HG03066 (cell line): ENCODE measurements at regions not wholly inside any gene's neighbourhood (a gene's known extent, or its start where the extent isn't known, plus 50 kb on each side); places are given as distances from the start of the nearest gene placed in this dataset.

Source experiments
- ATAC-seq: cut with Tn5 transposase; IDR thresholded peaks from one replicate; pipeline ENCODE4 v1.9.1; 2021; ENCODE audit warnings: low read depth; ENCODE audit not compliant: unreplicated experiment

DNA sequence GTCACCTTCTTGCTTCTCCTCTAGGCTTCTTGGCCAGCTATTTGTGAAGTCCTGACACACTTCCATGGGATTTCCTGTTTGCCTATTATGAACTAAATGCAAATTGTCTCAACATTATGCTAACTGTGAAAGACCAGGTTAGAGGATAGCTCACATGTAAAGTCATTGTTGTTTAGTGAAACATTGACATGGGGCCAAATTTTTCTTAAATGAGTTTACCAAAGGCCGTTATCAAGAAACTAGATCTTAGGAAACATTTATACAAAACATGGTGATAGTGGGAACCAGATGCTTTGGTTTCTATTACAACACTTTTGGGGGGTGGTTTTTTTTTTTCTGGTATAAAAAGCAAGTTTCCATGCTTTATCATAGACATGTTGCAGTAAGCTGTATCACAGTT lies 466.8 kb upstream of the FAM241A start:
- no peak for ATAC-seq

DNA sequence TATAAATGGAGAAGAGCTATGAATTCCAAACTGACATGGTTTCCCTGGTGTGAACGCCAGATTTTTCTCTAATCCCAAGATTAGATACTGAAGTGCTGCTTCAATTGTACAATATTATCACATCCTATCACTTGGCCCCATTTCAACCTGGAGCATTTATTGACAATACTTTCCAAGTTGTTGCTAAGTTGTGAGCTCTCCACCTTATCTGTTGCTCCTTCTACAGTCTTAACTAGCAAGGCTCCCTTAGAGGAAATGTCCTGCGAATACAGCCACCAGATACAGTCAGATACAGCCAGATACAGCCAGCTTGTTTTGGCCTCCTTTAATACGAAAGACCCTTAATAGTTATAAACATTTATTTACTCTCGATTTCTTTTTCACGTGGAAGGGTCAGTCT lies 466.3 kb upstream of the FAM241A start:
- no peak for ATAC-seq

DNA sequence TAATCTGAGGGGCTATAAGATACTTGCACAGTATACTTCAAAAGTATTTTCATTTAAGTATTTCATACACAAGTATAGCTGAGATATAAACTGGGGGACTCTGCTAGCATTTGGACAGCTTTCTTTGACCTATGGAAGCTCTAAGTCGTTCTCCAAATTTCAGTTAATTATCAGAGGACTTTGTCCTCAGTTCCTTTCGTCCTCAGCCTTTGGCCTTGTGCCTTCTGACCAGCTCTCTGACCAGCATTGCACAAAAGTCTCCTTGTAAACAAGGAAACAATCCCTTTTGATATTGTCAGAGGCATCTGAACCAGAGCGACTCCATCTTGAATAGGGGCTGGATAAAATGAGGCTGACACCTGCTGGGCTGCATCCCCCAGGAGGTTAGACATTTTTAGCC lies 464.0 kb upstream of the FAM241A start:
- no peak for ATAC-seq

DNA sequence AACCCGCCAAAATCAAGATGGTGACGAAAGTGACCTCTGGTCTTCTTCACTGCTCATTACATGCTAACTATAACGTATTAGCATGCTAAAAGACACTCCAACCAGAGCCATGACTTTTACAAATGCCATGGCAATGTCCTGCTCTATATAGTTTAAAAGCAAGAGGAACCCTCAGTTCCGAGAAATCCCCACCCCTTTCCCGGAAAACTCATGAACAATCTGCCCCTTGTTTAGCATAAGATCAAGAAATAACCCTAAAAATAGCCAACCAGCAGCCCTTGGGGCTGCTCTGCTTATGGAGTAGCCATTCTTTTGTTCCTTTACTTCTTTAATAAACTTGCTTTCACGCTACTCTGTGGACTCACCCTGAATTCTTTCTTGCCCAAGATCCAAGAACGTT lies 463.5 kb upstream of the FAM241A start:
- no peak for ATAC-seq

DNA sequence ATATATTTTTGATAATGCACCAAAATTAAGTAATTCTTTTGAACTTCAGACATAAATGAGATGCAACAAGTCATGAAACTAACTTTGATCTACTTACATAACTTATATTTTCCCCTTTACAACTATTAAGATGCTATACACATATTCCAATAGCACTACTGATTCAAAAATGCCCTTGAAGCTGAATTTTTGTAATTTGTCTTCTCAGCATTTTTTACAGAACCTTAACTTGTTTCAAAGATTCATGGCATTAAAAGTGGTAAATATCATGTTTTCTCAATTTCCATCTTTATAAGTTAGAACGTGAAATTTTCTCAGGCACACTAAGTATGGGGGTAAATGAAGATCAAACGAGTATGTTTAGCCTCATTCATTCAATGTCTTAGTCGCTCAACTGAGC lies 460.0 kb upstream of the FAM241A start:
- ATAC-seq, result no peak

DNA sequence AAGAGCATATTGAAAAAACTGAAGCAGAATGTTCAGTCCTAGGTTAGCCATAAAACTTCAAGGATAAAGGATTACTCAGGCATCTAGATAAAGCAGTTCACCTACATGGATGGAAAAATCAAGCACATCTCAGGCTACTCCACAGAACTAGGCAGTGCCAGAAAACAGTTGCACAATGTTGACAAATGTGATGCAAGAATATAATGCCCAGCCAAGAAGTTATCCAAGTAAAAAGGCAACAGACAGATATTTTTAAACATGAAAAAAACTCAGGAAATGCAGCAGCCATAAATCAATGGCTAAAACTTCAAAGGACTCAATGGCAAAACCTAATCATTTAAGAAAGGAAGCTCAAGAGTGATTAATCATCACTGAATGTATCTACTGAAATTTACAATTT lies 456.0 kb upstream of the FAM241A start:
- no peak for ATAC-seq

DNA sequence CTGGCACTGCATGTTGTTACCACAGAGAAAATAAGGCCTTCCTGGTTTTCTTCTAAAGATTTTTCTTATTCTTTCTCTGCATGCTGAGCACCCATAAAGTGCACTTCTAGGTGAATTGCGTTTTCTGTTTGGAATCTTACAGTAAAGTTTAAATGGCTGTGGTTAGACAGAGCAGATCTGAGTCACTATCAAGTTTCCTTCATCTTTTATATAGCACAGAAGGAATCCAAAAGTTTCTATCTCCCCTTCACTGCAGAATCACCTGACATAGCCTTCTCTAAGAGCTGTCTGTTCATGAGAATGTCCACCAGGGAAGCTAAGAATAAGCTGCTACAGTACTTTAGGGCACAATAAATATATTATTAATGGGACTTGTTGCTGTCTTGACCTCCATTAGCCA lies 455.5 kb upstream of the FAM241A start:
- ATAC-seq, result no peak

DNA sequence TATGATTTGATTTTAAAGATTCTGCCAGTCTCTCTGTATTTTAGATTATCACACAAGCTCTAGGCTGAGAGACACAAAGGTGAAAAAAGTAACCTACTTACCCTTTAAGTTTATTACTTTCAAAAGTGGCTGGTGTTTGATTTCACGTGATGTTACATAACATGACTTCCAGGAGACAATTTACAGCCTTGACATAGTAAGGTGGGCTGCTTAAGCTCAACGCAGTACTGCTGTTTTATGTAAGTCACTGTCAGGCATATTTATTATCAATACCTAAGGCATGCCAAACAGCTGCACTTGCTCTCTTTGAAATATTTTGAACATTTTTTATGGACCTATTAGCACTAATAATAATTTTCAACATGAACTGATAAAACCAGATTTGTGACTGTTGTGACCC lies 451.5 kb upstream of the FAM241A start:
- no peak for ATAC-seq

DNA sequence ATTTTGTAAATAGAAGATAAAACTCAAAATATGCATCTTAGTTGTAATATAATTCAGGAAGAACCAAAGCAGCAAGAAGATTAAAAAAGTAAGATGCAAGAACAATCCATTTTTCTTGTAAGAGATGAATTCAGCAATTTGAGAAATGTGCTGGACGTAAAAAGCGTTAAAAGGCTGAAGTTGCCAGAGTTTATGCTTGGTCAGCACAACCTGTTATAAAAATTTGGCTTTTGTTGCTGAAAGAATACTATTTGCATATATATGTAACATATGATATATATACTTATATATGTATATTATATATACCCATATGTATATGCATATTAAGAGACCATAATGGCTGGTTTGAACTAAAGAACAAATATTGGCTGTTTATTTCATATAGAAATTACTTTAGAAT lies 449.6 kb upstream of the FAM241A start:
- ATAC-seq, result no peak

DNA sequence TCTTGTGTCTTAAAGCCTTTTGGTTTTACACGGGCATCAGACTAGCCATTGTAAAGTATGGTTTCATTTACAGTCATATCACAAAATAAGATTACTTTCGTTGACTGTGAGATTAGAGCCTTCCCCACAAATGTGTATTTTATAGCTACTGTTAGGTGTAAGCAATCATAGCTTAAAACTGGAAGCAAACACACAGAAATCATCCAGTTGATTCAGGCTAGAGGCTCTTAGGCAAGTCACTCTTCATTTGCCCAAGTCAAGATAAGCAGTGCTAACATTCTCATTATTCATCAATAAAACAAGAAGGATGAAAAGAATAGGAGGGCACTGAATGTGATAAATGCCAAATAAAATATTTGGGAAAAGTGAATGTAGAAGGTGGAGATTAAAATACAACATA lies 448.7 kb upstream of the FAM241A start:
- no peak for ATAC-seq

DNA sequence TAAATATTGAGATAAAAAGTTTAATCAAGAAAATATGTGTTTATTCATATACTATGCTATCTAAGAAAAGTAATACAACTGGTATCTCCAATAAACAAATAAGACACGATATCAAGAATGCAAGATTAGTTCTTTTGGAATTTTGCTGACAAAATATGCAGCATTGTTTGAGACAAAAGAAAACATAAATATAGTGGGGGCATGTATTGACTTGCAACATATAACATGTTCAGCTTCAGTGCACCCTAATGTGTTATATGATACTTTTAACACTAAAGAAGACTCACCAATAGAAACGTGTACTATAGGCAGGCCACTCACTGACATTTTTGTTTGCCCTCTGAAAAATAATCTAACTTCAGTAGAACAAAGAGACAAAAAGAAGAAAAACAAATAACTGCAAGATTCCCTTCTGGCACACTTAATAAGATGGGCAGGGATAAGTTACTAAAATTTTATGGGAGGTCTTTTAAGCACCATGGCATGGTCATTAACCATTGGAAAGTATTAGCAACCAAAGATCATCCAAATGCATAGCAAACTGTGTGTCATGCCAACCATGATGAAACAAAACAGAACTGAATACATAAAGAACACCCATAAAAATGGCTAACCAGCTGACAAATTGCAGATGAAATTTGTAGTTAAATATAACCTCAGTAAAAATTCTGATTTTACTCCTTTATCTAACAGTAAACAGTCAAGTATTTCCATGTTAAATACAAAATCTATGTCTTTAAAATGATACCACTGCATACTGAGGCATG lies 447.9 kb upstream of the FAM241A start:
- no peak for ATAC-seq

DNA sequence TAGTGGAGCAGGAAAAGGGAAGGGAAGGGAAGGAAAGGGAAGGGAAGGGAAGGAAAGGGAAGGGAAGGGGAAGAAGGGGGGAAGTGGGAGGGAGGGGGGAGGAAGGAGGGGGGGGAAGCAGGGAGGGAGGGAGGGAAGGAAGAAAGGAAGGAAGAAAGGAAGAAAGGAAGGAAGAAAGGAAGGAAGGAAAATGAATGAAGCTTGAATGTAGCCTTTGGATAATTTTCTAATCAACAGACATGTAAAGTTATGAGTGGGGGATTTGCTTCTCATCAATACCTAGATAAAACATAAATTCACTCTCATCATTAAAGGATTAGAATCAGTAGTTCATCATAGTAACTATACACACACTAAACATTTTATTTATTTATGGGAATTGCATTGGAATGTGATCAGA lies 446.9 kb upstream of the FAM241A start:
- ATAC-seq, result no peak

DNA sequence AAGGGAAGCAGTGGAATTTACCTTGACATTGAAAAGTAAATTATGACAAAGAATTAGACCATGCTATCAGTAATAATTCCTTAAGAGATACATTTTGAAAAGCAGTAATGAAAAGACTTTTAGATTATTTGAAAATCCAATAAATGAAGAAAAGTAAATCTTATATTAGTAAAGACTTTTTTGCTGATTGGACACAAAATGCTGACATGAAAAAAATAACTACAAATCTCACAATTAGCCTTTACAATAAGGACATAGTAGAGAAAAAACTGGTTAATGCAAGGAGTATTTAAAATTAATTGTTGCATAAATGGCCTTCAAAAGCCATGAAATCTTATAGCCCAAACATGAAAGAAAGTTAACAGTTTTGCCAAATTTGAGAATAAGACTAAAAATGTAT lies 446.1 kb upstream of the FAM241A start:
- no peak for ATAC-seq

DNA sequence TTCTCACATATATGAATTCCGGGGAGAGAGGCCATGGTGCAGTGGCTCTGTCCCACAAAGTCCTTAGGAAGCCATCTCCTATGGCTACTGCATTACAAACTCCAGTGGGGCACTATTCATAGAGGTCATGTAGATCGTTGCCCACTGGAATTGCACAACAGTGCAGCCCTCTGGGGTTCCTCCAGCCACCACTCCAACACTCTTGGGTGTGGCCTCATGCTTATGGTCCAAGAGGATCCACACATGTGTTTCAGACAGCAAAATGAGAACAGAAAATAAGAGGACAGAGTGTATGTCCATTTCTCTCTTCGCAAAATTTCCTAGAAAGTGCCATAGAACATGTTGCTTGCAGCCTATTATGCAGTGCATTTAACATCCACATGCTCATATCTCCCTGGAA lies 444.2 kb upstream of the FAM241A start:
- ATAC-seq, result no peak

DNA sequence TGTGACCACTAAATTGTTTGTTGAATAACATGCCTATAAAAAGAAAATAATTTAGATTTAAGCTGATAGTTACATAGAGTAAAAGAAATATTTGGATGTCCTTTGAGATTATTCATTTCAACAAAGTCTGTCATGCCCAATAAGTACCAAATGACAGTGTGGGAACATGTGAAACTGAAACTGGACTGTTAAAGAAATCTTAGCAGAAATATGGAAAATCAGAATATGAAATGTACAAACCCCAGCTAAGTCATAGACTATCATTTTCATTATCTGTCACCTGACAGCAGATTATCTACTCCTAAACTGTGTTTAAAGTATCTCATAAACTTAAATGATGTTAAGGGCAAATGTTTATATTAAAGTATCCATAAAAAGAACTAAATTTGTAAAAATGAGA lies 437.8 kb upstream of the FAM241A start:
- ATAC-seq, result no peak

DNA sequence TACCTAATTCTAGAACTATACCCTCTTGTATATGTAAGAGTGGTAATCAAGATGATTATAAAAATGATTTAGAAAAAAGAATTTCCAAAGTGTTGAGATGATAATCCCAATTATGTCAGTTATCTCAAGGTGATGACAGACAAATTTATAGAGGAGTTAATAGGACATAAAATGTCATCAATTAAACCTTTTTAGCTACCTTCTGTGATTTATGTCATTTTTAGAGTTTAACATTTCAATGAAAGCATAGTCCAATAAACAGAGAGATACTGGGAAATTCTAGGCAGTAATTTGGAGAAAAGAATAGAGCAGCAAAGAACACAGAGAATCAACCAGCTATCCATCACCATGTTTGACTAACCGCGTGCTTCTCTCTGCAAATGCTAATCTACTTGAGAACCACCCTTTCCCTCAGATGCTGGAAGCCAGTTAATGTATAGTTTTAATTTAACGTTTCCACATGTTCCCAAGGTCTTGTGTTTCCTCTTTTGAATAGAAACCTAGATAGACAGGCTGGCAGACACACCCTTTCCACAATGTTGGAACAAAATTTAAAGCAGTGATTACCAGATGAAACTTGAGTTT lies 433.1 kb upstream of the FAM241A start:
- no peak for ATAC-seq

DNA sequence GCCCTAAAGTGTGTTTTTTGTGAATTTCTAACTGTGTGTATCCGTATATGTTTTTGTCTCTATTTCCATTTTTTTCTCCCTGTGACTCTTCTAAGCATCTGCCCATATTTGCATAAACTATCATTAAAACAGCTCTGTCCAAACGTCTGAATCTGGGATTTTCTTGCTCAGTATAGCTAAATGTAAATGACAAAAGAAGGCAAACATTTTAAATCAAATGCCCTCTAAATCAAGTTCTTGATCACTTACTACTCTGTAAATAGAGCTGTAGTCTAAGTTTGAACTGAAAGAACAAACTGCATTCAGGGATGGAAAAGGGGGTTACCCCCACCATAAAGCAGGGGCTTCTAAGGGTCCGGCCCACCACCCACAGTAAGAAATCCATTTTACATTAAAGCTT lies 432.0 kb upstream of the FAM241A start:
- ATAC-seq, result no peak

DNA sequence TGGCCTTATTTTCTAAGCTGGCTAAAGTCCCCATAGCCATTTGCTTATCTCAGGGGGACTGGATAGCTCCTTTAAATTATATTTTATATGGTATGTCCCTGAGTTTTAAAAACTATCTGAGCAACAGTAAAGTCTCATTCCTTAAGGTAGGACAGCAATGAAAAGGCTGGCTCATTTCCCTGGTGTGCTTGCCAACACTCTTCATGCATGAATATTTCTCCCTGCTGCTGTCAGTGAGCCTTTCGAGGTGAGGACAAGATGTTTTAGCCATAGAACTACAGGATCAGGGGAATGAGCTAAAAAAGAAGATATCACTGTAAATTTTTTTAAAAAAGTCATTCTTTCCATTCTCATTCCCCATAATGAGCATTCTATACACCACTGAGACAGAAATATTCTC lies 427.3 kb upstream of the FAM241A start:
- ATAC-seq, result no peak

DNA sequence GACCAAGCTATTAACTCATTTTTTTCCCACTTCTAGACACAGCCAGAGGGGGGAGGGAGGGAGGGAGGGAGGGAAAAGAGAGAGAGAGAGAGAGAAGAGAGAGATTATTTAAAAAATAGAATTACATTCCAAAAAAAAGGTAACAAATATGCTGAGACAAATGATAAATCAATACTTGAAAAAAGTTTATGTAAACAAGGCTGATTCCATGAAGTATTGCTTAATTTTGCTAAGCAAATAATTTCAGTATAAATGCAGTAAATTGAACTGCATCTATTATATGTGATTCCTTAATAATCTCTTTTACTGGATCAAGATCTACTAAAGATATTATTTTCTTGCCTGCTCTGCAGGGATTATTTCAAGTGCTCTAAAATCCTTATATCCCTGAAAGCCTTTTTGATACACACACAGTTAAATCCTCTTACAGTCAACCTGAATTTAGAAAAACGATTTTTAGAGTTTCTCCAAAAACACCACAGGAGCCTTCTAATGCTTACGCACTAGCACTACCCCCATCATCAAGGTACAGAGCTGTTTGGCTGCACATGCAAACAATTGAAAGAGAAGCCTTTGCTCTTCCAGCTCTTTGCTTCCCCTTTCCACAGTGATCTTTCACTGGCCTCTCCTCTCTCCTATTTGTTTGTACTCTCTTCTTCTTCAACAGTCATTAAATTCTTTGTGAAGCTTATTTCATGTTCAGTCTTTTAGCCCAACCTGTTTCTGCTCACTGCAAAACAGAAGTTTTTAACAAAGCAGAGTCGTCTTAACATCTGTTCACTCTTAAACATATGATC lies 426.3 kb upstream of the FAM241A start:
- no peak for ATAC-seq

DNA sequence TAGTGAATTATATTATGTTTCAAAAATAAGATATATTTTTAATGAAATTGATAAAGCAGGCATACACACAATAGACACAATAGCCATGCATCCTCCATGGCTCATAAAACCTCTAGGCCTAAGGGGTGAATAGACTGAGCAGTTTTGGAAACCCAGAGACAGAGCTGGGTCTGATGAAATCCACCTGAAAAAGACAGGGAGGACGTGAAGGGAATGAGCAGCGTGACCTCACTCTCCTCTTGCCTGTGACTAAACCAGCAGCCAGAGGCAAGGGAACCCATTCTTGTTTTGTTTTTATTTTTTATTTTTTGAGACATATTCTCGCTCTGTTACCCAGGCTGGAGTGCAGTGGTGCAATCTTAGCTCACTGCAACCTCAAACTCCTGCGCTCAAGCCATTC lies 424.4 kb upstream of the FAM241A start:
- ATAC-seq, result no peak

DNA sequence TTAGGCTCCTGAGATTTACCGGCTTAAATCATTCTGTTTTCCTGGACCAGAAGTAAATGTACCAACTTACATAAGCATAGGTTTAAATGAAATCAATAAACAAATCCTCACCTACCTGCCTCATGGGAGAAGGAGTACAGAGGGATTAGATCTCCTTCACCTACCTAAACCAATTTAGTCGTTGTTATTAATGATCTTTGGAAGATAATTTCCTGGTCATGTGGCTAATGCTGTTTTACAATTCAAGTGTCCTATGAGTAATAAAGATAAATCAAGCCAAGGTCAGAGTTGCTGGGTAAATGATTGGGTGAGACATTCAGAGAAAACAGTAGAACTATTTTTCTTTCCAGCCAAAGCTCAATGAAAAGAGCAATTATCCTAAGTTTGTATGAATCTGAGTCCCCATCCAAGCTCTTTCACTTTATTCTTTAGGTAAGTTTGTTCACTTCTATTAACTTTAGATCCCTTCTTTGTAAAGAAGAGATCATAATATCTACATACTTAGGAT lies 423.0 kb upstream of the FAM241A start:
- no peak for ATAC-seq

DNA sequence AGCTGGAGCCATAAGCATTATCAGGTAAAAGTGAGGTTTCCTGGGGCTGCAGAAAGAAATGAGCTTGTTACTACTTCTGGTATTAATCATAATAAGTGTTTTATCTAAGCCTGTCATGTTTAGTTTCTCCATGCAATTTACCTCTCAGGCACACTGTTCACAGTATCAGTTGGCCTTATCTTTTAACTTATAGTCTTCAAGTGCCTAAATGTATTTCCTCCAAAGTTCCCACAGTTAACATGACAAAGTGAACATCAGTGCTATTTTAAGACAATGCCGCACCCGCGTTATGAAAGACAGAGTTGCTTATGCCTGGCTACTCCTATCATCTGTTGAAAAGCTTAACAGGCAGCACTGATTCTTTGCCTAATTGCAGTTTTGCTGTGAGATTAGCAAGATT lies 408.7 kb upstream of the FAM241A start:
- ATAC-seq, result no peak
